ENCODE measurements at regions not wholly inside any gene's neighbourhood (a gene's known extent, or its start where the extent isn't known, plus 50 kb on each side); places are given as distances from the start of the nearest gene placed in this dataset.

- no peak for DNase-seq
Measured at GRCh38 chr4:18081708-18082107, 60.2 kb upstream of the LCORL start.

- no peak for DNase-seq
Measured at GRCh38 chr4:18077808-18078207, 56.3 kb upstream of the LCORL start.

- no peak for DNase-seq
Measured at GRCh38 chr4:18075823-18076433, 54.4 kb upstream of the LCORL start.

GRCh38 chr4:18071894-18072293, 50.3 kb upstream of the LCORL start:
- no peak for DNase-seq

Measured in renal pelvis (tissue), 1 donor.